ENCODE measurements at regions not wholly inside any gene's neighbourhood (a gene's known extent, or its start where the extent isn't known, plus 50 kb on each side); places are given as distances from the start of the nearest gene placed in this dataset.

DNA sequence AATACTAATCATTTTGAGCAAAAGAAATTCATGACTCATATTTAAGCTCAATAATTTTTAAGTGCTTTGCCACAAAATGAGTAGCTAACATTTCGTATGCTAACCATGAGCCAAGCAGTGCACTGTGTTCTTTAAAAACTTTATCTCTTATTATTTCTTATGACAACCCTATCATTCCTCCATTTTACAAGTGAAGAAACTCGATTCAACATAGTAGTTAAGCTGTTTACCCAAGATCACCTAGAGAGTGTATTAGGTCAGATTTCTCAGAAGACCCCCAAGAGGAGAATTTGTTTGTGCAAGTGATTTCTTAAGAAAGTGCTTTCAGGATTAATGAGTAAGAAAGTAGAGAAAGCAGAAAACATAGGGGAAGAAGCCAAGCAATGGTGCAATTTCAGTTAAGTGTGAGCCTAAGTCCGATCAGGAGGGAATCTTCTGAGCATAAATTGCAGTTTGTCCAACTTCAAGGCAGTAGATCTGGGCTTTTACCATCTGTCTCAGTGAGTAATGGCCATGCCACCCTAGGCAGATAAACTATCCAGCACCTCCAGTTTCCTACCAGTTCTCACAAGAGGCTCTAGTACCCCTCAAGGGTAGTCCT lies 202.7 kb downstream of the SCG2 start:
- H3K4me3 ChIP-seq (ENCODE audit: low read depth, low read length), result no peak overlapping the region
- TF ChIP-seq, protein P1, sequence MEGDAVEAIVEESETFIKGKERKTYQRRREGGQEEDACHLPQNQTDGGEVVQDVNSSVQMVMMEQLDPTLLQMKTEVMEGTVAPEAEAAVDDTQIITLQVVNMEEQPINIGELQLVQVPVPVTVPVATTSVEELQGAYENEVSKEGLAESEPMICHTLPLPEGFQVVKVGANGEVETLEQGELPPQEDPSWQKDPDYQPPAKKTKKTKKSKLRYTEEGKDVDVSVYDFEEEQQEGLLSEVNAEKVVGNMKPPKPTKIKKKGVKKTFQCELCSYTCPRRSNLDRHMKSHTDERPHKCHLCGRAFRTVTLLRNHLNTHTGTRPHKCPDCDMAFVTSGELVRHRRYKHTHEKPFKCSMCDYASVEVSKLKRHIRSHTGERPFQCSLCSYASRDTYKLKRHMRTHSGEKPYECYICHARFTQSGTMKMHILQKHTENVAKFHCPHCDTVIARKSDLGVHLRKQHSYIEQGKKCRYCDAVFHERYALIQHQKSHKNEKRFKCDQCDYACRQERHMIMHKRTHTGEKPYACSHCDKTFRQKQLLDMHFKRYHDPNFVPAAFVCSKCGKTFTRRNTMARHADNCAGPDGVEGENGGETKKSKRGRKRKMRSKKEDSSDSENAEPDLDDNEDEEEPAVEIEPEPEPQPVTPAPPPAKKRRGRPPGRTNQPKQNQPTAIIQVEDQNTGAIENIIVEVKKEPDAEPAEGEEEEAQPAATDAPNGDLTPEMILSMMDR (IDR thresholded peaks at IDR 0.05; ENCODE audit: borderline replicate concordance, insufficient read depth, low read depth, low read length), result no peak

DNA sequence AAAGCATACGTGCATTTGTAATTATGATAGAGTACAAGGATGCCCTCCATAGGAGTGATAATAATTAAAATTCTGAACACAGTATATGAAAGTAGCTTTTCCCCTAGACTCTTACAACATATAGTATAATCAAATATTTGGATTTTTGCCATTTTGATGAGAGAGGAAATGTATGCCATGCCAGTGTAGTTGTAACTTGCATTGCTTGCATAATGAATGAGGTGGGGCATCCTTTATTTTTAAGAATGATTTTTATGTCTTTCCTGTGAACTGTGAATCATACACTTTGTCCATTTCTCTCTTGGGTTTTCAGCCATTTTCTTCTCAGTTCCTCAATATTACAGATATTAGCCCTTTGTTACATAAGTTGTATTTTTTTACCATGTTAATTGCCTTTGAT lies 197.5 kb downstream of the SCG2 start:
- H3K4me3 ChIP-seq (ENCODE audit: low read depth, low read length), result no peak overlapping the region
- TF ChIP-seq, protein P1 (IDR thresholded peaks at IDR 0.05; ENCODE audit: borderline replicate concordance, insufficient read depth, low read depth, low read length), result no peak

DNA sequence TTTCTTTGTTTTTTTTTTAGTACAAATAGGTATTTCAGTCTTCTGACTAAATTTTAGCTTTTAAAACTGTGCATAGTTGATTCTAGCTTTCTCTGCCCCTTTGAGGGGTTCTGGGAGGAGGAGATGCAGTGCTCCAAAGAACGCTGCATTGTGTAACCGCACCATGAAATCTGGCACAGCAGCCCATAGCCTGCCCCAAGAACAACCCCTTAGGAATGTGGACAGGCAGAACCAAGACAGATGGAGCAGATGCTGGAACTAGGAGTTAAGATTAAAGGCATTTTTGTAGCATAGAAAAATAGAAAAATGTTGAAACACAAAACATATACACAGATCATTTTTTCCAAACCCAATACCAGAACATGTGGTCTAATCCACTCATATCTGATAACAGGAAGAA lies 187.5 kb downstream of the SCG2 start:
- TF ChIP-seq, protein P1 (IDR thresholded peaks at IDR 0.05; ENCODE audit: borderline replicate concordance, insufficient read depth, low read depth, low read length), result no peak
- H3K4me3 ChIP-seq (ENCODE audit: low read depth, low read length), result no peak overlapping the region

DNA sequence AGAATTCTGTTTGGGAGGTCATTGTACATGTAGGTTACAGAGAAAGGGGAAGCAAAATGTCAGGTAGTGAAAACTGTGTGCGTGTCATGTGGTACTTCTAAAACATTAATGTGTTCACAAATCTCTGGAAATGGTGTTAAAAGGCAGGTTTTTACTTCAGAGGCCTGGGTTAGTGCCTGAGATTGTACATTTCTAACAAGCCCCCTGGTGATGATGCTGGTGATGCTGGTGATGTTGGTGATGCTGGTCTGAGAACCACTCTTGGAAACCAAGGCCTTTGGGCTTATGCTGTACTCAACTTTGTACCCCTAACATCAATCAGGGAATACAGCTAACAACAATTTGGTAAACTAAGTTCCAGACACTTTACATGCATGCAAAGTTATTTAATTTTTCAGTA lies 187.1 kb downstream of the SCG2 start:
- TF ChIP-seq, protein P1 (IDR thresholded peaks at IDR 0.05; ENCODE audit: borderline replicate concordance, insufficient read depth, low read depth, low read length), result no peak

DNA sequence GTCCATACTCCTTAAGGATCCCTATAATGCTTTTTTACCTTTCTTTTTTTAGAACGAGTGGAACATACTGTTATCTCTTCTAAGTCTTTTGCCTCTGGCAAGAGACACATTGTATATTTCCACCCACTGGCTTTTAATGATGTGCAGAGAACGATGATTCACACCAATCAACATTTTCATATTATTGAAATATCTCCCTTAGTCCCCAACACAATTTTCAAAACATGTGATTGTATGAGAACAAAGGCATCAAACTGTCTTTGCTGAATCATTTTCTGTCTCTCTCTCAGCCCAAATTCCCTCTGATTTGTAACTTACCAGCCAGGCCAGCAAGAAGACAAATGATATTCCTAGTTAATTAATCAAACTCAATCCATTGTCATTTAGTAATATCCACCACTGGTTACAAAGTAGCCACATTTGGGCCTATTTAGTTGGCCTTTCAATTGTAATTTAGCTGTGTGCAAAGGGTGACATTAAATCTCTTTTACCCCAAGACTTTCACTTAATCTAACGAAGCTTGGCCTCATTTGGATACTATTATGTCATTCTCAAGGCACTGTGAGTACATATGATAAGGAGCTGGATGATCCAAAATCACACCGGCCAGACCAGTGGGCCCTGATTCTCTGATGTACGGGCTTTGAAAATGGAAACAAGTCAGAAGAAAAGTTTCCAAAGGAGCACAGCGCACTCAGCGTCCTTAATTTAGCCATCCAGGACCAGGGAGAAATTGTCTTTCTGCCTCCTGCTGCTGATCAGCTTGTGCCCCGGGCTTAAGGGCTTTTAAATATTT lies 185.1 kb downstream of the SCG2 start:
- H3K4me3 ChIP-seq (ENCODE audit: low read depth, low read length), result no peak overlapping the region
- TF ChIP-seq, protein P1 (IDR thresholded peaks at IDR 0.05; ENCODE audit: borderline replicate concordance, insufficient read depth, low read depth, low read length), result no peak

More for the DNA sequence above, 187.1 kb downstream of the SCG2 start:
- H3K4me3 ChIP-seq (ENCODE audit: low read depth, low read length), result no peak overlapping the region

DNA sequence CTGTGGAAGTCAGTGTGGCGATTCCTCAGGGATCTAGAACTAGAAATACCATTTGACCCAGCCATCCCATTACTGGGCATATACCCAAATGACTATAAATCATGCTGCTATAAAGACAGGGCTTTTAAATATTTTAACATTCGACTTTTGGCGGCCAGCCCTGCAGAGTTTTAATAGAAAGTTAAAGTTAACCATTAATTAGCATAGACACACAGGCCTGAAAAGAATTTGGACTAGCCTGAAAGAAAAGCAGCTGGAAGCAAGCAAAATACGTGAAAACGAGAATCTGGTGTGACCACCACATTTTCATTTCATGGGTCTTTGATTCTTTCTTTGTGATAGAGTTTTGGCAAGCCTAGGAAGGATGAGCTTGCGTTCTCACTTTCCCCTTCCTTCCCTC lies 184.0 kb downstream of the SCG2 start:
- TF ChIP-seq, protein P1 (IDR thresholded peaks at IDR 0.05; ENCODE audit: borderline replicate concordance, insufficient read depth, low read depth, low read length), result no peak
- H3K4me3 ChIP-seq (ENCODE audit: low read depth, low read length), result no peak overlapping the region
